NCI-H2081 (cell line): ENCODE measurements at regions not wholly inside any gene's neighbourhood (a gene's known extent, or its start where the extent isn't known, plus 50 kb on each side); places are given as distances from the start of the nearest gene placed in this dataset.
"Not testable (repeated sequence)": the region's sequence is repeated elsewhere in the genome, so short reads cannot be mapped to it uniquely, and the experiment has no call there.

Experiments
- DNase-seq, 2 experiments: peaks; one replicate each; lab custom pipeline; 2025; lab: John Stamatoyannopoulos, UW

- DNase-seq, result no peak
Measured at GRCh38 chr7:17396692-17397091, 98.2 kb downstream of the AHR start.

GRCh38 chr7:17401791-17402627 lies 103.6 kb downstream of the AHR start:
- DNase-seq, result no peak

- DNase-seq, result no peak
Measured at GRCh38 chr7:17402628-17403278, 104.3 kb downstream of the AHR start.

- DNase-seq, result no peak
Measured at GRCh38 chr7:17404006-17404405, 105.6 kb downstream of the AHR start.

- no peak for DNase-seq
Measured at GRCh38 chr7:17405786-17406185, 107.3 kb downstream of the AHR start.

GRCh38 chr7:17406738-17407137 lies 108.3 kb downstream of the AHR start:
- no peak for DNase-seq

GRCh38 chr7:17407229-17407628 lies 108.8 kb downstream of the AHR start:
- no peak for DNase-seq

- no peak for DNase-seq
Measured at GRCh38 chr7:17408245-17408903, 109.9 kb downstream of the AHR start.

- no peak for DNase-seq
Measured at GRCh38 chr7:17408904-17409290, 110.4 kb downstream of the AHR start.

GRCh38 chr7:17411922-17412321 lies 113.5 kb downstream of the AHR start:
- DNase-seq, result no peak

- DNase-seq, result no peak
Measured at GRCh38 chr7:17412883-17413282, 114.4 kb downstream of the AHR start.

- DNase-seq, result no peak
Measured at GRCh38 chr7:17415955-17416354, 117.5 kb downstream of the AHR start.

GRCh38 chr7:17420308-17421015 lies 122.0 kb downstream of the AHR start:
- DNase-seq, result not testable (repeated sequence)

- no peak for DNase-seq
Measured at GRCh38 chr7:17421941-17422340, 123.5 kb downstream of the AHR start.

GRCh38 chr7:17422966-17423365 lies 124.5 kb downstream of the AHR start:
- DNase-seq, result no peak

GRCh38 chr7:17427924-17428323 lies 129.5 kb downstream of the AHR start:
- DNase-seq, result no peak

GRCh38 chr7:17429579-17429978 lies 131.1 kb downstream of the AHR start:
- DNase-seq, result no peak

GRCh38 chr7:17432793-17433192 lies 134.3 kb downstream of the AHR start:
- DNase-seq, result no peak

GRCh38 chr7:17434191-17434590 lies 135.7 kb downstream of the AHR start:
- no peak for DNase-seq

GRCh38 chr7:17434841-17435692 lies 136.6 kb downstream of the AHR start:
- DNase-seq, result peak; percentile 8 to 51

- DNase-seq, result no peak
Measured at GRCh38 chr7:17436126-17436525, 137.7 kb downstream of the AHR start.
